ENCODE measurements at regions not wholly inside any gene's neighbourhood (a gene's known extent, or its start where the extent isn't known, plus 50 kb on each side); places are given as distances from the start of the nearest gene placed in this dataset.

DNA sequence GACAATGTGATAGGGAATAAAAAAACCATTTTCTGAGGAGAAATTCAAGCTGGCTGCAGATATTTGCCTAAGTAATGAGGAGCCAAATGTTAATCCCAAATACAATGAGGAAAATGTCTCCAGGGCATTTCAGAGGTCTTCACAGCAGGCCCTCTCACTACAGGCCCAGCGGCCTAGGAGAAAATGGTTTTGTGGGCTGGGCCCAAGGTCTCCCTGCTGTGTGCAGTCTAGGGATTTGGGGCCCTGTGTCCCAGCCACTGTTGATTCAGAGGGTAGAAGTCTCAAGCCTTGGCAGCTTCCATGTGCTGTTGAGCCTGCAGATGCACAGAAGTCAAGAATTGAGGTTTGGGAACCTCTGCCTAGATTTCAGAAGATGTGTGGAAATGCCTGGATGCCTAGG is 778.7 kb downstream of the CENPC start:
- TF ChIP-seq, protein P1, sequence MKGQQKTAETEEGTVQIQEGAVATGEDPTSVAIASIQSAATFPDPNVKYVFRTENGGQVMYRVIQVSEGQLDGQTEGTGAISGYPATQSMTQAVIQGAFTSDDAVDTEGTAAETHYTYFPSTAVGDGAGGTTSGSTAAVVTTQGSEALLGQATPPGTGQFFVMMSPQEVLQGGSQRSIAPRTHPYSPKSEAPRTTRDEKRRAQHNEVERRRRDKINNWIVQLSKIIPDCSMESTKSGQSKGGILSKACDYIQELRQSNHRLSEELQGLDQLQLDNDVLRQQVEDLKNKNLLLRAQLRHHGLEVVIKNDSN (IDR thresholded peaks at IDR 0.05; ENCODE audit: borderline replicate concordance, low read depth) = no peak
- TF ChIP-seq RCOR1 (IDR thresholded peaks at IDR 0.05; ENCODE audit: low read length) (no peak), GABPA (IDR thresholded peaks at IDR 0.05; ENCODE audit: low read depth) (no peak), MXI1 (IDR thresholded peaks at IDR 0.05; ENCODE audit: low read depth, low read length) (no peak), SMC3 (IDR thresholded peaks at IDR 0.05; ENCODE audit: low read depth, low read length) (no peak), JUND (IDR thresholded peaks at IDR 0.05) (no peak), EP300 (IDR thresholded peaks at IDR 0.05; ENCODE audit: borderline replicate concordance in 1 of 2, low read depth in 1 of 2, low read length in 1 of 2) (no peak), TEAD4 (IDR thresholded peaks at IDR 0.05; ENCODE audit: borderline replicate concordance, insufficient read depth) (no peak), RXRA (IDR thresholded peaks at IDR 0.05; ENCODE audit: borderline replicate concordance, low read depth) (no peak), EZH2phosphoT487 (IDR thresholded peaks at IDR 0.05; ENCODE audit: borderline replicate concordance, low read depth) (no peak), TAF1 (IDR thresholded peaks at IDR 0.05; ENCODE audit: borderline replicate concordance, low read depth, low read length) (no peak)
- TF ChIP-seq, protein P2, sequence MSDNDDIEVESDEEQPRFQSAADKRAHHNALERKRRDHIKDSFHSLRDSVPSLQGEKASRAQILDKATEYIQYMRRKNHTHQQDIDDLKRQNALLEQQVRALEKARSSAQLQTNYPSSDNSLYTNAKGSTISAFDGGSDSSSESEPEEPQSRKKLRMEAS (IDR thresholded peaks at IDR 0.05; ENCODE audit: low read depth) = no peak
- H3K79me2 ChIP-seq (ENCODE audit: insufficient read depth) = no peaks in the 10 kb centered on the region
- H4K20me1 ChIP-seq (ENCODE audit: insufficient read depth) = no peaks in the 10 kb centered on the region
- H3K36me3 ChIP-seq (replicated peaks in 1 of 2; ENCODE audit: control insufficient read depth in 1 of 2, insufficient read depth in 2 of 2, low read length in 1 of 2) = no peaks in the 10 kb centered on the region
- no peaks in the 10 kb centered on the region for H3K9me2 ChIP-seq
- ChIA-PET POLR2A (no interaction called here), CTCF (no interaction called here)
- H3K9me3 ChIP-seq = no peaks in the 10 kb centered on the region
- WGBS (ENCODE audit: low lambda C conversion rate) = 0% methylated on average over 1 of the region's 1 CpG
- H3F3A ChIP-seq (replicated peaks; ENCODE audit: insufficient read depth) = no peaks in the 10 kb centered on the region
- H3K4me3 ChIP-seq (ENCODE audit: low read depth in 2 of 2, low read length in 1 of 2) = no peak overlapping the region
- no peak overlapping the region for H3K27ac ChIP-seq (ENCODE audit: low read depth in 2 of 2, low read length in 1 of 2)
- no peaks in the 10 kb centered on the region for H3K4me1 ChIP-seq (ENCODE audit: control insufficient read depth in 1 of 2, insufficient read depth in 2 of 2, low read depth in 1 of 2, low read length in 1 of 2)
- H3K27me3 ChIP-seq (ENCODE audit: insufficient read depth) = no peaks in the 10 kb centered on the region
- H3K4me2 ChIP-seq = no peak overlapping the region
- DNase-seq = no peak
- no peak overlapping the region for H2AFZ ChIP-seq (ENCODE audit: low read depth)
- no peak overlapping the region for H3K9ac ChIP-seq

DNA sequence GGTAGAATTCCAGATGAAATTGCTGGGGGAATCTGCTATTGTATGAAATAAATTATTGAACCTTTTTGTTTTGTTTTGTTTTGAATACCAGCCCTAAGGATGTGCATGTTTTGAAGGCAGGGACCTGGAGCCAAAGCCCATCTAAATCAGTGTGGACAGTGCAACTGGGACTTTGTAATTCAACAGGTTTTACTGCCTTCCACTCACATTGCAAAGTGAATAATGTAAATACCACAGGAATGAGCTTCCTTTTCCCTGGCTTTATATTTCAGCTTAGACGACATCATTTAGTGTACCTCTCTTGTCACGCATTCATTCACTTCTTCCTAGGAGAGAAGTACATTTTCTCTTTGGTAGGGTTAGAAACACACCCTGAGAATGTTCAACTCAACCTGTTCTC is 795.0 kb downstream of the CENPC start:
- H3K27me3 ChIP-seq (ENCODE audit: insufficient read depth) = no peaks in the 10 kb centered on the region
- H3K79me2 ChIP-seq (ENCODE audit: insufficient read depth) = no peaks in the 10 kb centered on the region
- no peak overlapping the region for H2AFZ ChIP-seq (ENCODE audit: low read depth)
- no peaks in the 10 kb centered on the region for H3K9me2 ChIP-seq
- no peaks in the 10 kb centered on the region for H3F3A ChIP-seq (replicated peaks; ENCODE audit: insufficient read depth)
- H3K9ac ChIP-seq = no peak overlapping the region
- H3K27ac ChIP-seq (ENCODE audit: low read depth in 2 of 2, low read length in 1 of 2) = no peak overlapping the region
- WGBS (ENCODE audit: low lambda C conversion rate) = 32% methylated on average over 2 of the region's 2 CpGs
- no peaks in the 10 kb centered on the region for H4K20me1 ChIP-seq (ENCODE audit: insufficient read depth)
- no peaks in the 10 kb centered on the region for H3K4me1 ChIP-seq (ENCODE audit: control insufficient read depth in 1 of 2, insufficient read depth in 2 of 2, low read depth in 1 of 2, low read length in 1 of 2)
- no peaks in the 10 kb centered on the region for H3K36me3 ChIP-seq (replicated peaks in 1 of 2; ENCODE audit: control insufficient read depth in 1 of 2, insufficient read depth in 2 of 2, low read length in 1 of 2)
- no peak for DNase-seq
- no peak overlapping the region for H3K4me2 ChIP-seq
- ChIA-PET POLR2A (no interaction called here), CTCF (no interaction called here)
- no peak overlapping the region for H3K4me3 ChIP-seq (ENCODE audit: low read depth in 2 of 2, low read length in 1 of 2)
- H3K9me3 ChIP-seq = no peaks in the 10 kb centered on the region
- TF ChIP-seq SMC3 (IDR thresholded peaks at IDR 0.05; ENCODE audit: low read depth, low read length) = no peak
- TF ChIP-seq GATA2 (CRISPR knock-in tag; IDR thresholded peaks at IDR 0.05) = no peak
- TF ChIP-seq YY1 (IDR thresholded peaks at IDR 0.05; ENCODE audit: low read depth) = no peak
- TF ChIP-seq NFIC (IDR thresholded peaks at IDR 0.05; ENCODE audit: borderline replicate concordance) = no peak
- TF ChIP-seq POLR2AphosphoS5 (IDR thresholded peaks at IDR 0.05; ENCODE audit: low read depth, low read length) = no peak
- TF ChIP-seq GABPA (IDR thresholded peaks at IDR 0.05; ENCODE audit: low read depth) = no peak
- no peak for TF ChIP-seq ELF1 (IDR thresholded peaks at IDR 0.05)
- TF ChIP-seq, protein P3, sequence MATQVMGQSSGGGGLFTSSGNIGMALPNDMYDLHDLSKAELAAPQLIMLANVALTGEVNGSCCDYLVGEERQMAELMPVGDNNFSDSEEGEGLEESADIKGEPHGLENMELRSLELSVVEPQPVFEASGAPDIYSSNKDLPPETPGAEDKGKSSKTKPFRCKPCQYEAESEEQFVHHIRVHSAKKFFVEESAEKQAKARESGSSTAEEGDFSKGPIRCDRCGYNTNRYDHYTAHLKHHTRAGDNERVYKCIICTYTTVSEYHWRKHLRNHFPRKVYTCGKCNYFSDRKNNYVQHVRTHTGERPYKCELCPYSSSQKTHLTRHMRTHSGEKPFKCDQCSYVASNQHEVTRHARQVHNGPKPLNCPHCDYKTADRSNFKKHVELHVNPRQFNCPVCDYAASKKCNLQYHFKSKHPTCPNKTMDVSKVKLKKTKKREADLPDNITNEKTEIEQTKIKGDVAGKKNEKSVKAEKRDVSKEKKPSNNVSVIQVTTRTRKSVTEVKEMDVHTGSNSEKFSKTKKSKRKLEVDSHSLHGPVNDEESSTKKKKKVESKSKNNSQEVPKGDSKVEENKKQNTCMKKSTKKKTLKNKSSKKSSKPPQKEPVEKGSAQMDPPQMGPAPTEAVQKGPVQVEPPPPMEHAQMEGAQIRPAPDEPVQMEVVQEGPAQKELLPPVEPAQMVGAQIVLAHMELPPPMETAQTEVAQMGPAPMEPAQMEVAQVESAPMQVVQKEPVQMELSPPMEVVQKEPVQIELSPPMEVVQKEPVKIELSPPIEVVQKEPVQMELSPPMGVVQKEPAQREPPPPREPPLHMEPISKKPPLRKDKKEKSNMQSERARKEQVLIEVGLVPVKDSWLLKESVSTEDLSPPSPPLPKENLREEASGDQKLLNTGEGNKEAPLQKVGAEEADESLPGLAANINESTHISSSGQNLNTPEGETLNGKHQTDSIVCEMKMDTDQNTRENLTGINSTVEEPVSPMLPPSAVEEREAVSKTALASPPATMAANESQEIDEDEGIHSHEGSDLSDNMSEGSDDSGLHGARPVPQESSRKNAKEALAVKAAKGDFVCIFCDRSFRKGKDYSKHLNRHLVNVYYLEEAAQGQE (IDR thresholded peaks at IDR 0.05; ENCODE audit: low read depth, low read length) = no peak
- TF ChIP-seq, protein P4, sequence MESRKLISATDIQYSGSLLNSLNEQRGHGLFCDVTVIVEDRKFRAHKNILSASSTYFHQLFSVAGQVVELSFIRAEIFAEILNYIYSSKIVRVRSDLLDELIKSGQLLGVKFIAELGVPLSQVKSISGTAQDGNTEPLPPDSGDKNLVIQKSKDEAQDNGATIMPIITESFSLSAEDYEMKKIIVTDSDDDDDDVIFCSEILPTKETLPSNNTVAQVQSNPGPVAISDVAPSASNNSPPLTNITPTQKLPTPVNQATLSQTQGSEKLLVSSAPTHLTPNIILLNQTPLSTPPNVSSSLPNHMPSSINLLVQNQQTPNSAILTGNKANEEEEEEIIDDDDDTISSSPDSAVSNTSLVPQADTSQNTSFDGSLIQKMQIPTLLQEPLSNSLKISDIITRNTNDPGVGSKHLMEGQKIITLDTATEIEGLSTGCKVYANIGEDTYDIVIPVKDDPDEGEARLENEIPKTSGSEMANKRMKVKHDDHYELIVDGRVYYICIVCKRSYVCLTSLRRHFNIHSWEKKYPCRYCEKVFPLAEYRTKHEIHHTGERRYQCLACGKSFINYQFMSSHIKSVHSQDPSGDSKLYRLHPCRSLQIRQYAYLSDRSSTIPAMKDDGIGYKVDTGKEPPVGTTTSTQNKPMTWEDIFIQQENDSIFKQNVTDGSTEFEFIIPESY (IDR thresholded peaks at IDR 0.05; ENCODE audit: borderline replicate concordance, low read depth) = no peak
- no peak for TF ChIP-seq TEAD4 (IDR thresholded peaks at IDR 0.05; ENCODE audit: borderline replicate concordance, insufficient read depth)
- TF ChIP-seq, protein P5, sequence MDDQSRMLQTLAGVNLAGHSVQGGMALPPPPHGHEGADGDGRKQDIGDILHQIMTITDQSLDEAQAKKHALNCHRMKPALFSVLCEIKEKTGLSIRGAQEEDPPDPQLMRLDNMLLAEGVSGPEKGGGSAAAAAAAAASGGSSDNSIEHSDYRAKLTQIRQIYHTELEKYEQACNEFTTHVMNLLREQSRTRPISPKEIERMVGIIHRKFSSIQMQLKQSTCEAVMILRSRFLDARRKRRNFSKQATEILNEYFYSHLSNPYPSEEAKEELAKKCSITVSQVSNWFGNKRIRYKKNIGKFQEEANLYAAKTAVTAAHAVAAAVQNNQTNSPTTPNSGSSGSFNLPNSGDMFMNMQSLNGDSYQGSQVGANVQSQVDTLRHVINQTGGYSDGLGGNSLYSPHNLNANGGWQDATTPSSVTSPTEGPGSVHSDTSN (IDR thresholded peaks at IDR 0.05) = no peak
- no peak for TF ChIP-seq MEF2A (IDR thresholded peaks at IDR 0.05; ENCODE audit: borderline replicate concordance, low read depth)

All from SK-N-SH (cell line).